ENCODE measurements at regions not wholly inside any gene's neighbourhood (a gene's known extent, or its start where the extent isn't known, plus 50 kb on each side); places are given as distances from the start of the nearest gene placed in this dataset.
A peak's percentile ranks its signal among the peaks of the same experiment; 100 is the strongest.

- H3K36me3 ChIP-seq (ENCODE audit: control insufficient read depth in 2 of 3, insufficient read depth in 3 of 3, low read length in 3 of 3): no peaks in the 10 kb centered on the region
- H3K9ac ChIP-seq (ENCODE audit: low read length in 3 of 3): no peak overlapping the region
- H3K9me3 ChIP-seq (ENCODE audit: control insufficient read depth in 2 of 3, insufficient read depth in 1 of 3, low read length in 3 of 3): no peaks in the 10 kb centered on the region
- no peak overlapping the region for H3K27ac ChIP-seq (ENCODE audit: low read depth in 2 of 2, low read length in 2 of 2)
- FAIRE-seq: no peak
- peaks cover 0 to 7% (median 4%) of the 10 kb centered on the region in 3 donors for H3K4me1 ChIP-seq (ENCODE audit: control insufficient read depth in 2 of 3, insufficient read depth in 2 of 3, low read depth in 1 of 3, low read length in 3 of 3)
- no peak for TF ChIP-seq CTCF (IDR thresholded peaks at IDR 0.05; ENCODE audit: borderline replicate concordance, extremely low read depth, insufficient read depth)
- no peak overlapping the region for H3K4me3 ChIP-seq (ENCODE audit: low read length in 3 of 3)
- no peak for DNase-seq
- intact Hi-C loops (cut with DNase I): no loop called here
- H3K27me3 ChIP-seq (ENCODE audit: control insufficient read depth, insufficient read depth, low read length): no peaks in the 10 kb centered on the region
Measured at GRCh38 chr6:3984494-3984893, 94.4 kb downstream of the FAM217A start.

GRCh38 chr6:3986241-3986640, 92.7 kb downstream of the FAM217A start:
- no peak overlapping the region for H3K27ac ChIP-seq (ENCODE audit: low read depth in 2 of 2, low read length in 2 of 2)
- H3K4me3 ChIP-seq (ENCODE audit: low read length in 3 of 3): no peak overlapping the region
- FAIRE-seq (no peak), DNase-seq (no peak)
- TF ChIP-seq CTCF (IDR thresholded peaks at IDR 0.05; ENCODE audit: borderline replicate concordance, extremely low read depth, insufficient read depth): no peak
- intact Hi-C loops (cut with DNase I): no loop called here
- no peaks in the 10 kb centered on the region for H3K36me3 ChIP-seq (ENCODE audit: control insufficient read depth in 2 of 3, insufficient read depth in 3 of 3, low read length in 3 of 3)
- peaks cover 0 to 11% (median 4%) of the 10 kb centered on the region in 3 donors for H3K4me1 ChIP-seq (ENCODE audit: control insufficient read depth in 2 of 3, insufficient read depth in 2 of 3, low read depth in 1 of 3, low read length in 3 of 3)
- no peaks in the 10 kb centered on the region for H3K27me3 ChIP-seq (ENCODE audit: control insufficient read depth, insufficient read depth, low read length)
- H3K9ac ChIP-seq (ENCODE audit: low read length in 3 of 3): no peak overlapping the region
- no peaks in the 10 kb centered on the region for H3K9me3 ChIP-seq (ENCODE audit: control insufficient read depth in 2 of 3, insufficient read depth in 1 of 3, low read length in 3 of 3)

- H3K27ac ChIP-seq (ENCODE audit: low read depth in 2 of 2, low read length in 2 of 2): no peak overlapping the region
- no peak for FAIRE-seq
- no peaks in the 10 kb centered on the region for H3K9me3 ChIP-seq (ENCODE audit: control insufficient read depth in 2 of 3, insufficient read depth in 1 of 3, low read length in 3 of 3)
- peaks cover 0 to 11% (median 4%) of the 10 kb centered on the region in 3 donors for H3K4me1 ChIP-seq (ENCODE audit: control insufficient read depth in 2 of 3, insufficient read depth in 2 of 3, low read depth in 1 of 3, low read length in 3 of 3)
- TF ChIP-seq CTCF (IDR thresholded peaks at IDR 0.05; ENCODE audit: borderline replicate concordance, extremely low read depth, insufficient read depth): no peak
- intact Hi-C loops (cut with DNase I): no loop called here
- no peak overlapping the region for H3K9ac ChIP-seq (ENCODE audit: low read length in 3 of 3)
- no peak overlapping the region for H3K4me3 ChIP-seq (ENCODE audit: low read length in 3 of 3)
- no peaks in the 10 kb centered on the region for H3K27me3 ChIP-seq (ENCODE audit: control insufficient read depth, insufficient read depth, low read length)
- peak in 2 of 5 donors; percentile 29 to 45 for DNase-seq
- H3K36me3 ChIP-seq (ENCODE audit: control insufficient read depth in 2 of 3, insufficient read depth in 3 of 3, low read length in 3 of 3): no peaks in the 10 kb centered on the region
Measured at GRCh38 chr6:3987053-3987452, 91.9 kb downstream of the FAM217A start.

GRCh38 chr6:3987576-3987975, 91.4 kb downstream of the FAM217A start:
- TF ChIP-seq CTCF (IDR thresholded peaks at IDR 0.05; ENCODE audit: borderline replicate concordance, extremely low read depth, insufficient read depth): no peak
- no peak for DNase-seq
- intact Hi-C loops (cut with DNase I): no loop called here

More at GRCh38 chr6:3987576-3987975, 91.4 kb downstream of the FAM217A start:
- no peak for FAIRE-seq
- peaks cover 0 to 11% (median 8%) of the 10 kb centered on the region in 3 donors for H3K4me1 ChIP-seq (ENCODE audit: control insufficient read depth in 2 of 3, insufficient read depth in 2 of 3, low read depth in 1 of 3, low read length in 3 of 3)
- H3K9ac ChIP-seq (ENCODE audit: low read length in 3 of 3): no peak overlapping the region
- no peak overlapping the region for H3K4me3 ChIP-seq (ENCODE audit: low read length in 3 of 3)
- no peaks in the 10 kb centered on the region for H3K36me3 ChIP-seq (ENCODE audit: control insufficient read depth in 2 of 3, insufficient read depth in 3 of 3, low read length in 3 of 3)
- no peak overlapping the region for H3K27ac ChIP-seq (ENCODE audit: low read depth in 2 of 2, low read length in 2 of 2)
- no peaks in the 10 kb centered on the region for H3K9me3 ChIP-seq (ENCODE audit: control insufficient read depth in 2 of 3, insufficient read depth in 1 of 3, low read length in 3 of 3)
- no peaks in the 10 kb centered on the region for H3K27me3 ChIP-seq (ENCODE audit: control insufficient read depth, insufficient read depth, low read length)

All from kidney (tissue), 13 donors.